ENCODE measurements at regions not wholly inside any gene's neighbourhood (a gene's known extent, or its start where the extent isn't known, plus 50 kb on each side); places are given as distances from the start of the nearest gene placed in this dataset.

- H3K4me1 ChIP-seq = no peaks in the 10 kb centered on the region
- WGBS = 45% methylated on average over 20 of the region's 20 CpGs
- peak overlapping the region; percentile 22 for H3K4me3 ChIP-seq
- DNase-seq (ENCODE audit: low spot score in 2 of 2) = no peak
- H3K27ac ChIP-seq = peak overlapping the region; percentile 51
- no peaks in the 10 kb centered on the region for H3K9me3 ChIP-seq
- TF ChIP-seq CTCF (IDR thresholded peaks at IDR 0.05) (no peak), POLR2A (IDR thresholded peaks at IDR 0.05) (no peak), POLR2AphosphoS5 (IDR thresholded peaks at IDR 0.05) (no peak), EP300 (IDR thresholded peaks at IDR 0.05) (no peak)
- H3K27me3 ChIP-seq = no peaks in the 10 kb centered on the region
- no peaks in the 10 kb centered on the region for H3K36me3 ChIP-seq
Observed at GRCh38 chr3:182364723-182365650, 428.3 kb upstream of the ATP11B start.

- DNase-seq (ENCODE audit: low spot score in 2 of 2) = no peak
- Histone ChIP-seq H3K27me3 (no peaks in the 10 kb centered on the region), H3K27ac (no peak overlapping the region), H3K9me3 (no peaks in the 10 kb centered on the region), H3K36me3 (no peaks in the 10 kb centered on the region), H3K4me3 (no peak overlapping the region), H3K4me1 (no peaks in the 10 kb centered on the region)
- 79% methylated on average over 2 of the region's 2 CpGs for WGBS
- no peak for TF ChIP-seq POLR2AphosphoS5 (IDR thresholded peaks at IDR 0.05)
- TF ChIP-seq CTCF (IDR thresholded peaks at IDR 0.05) = no peak
- TF ChIP-seq POLR2A (IDR thresholded peaks at IDR 0.05) = no peak
- TF ChIP-seq EP300 (IDR thresholded peaks at IDR 0.05) = no peak
Observed at GRCh38 chr3:182366746-182367145, 426.6 kb upstream of the ATP11B start.

- Histone ChIP-seq H3K27ac (no peak overlapping the region), H3K36me3 (no peaks in the 10 kb centered on the region), H3K9me3 (no peaks in the 10 kb centered on the region), H3K4me1 (no peaks in the 10 kb centered on the region), H3K27me3 (no peaks in the 10 kb centered on the region), H3K4me3 (no peak overlapping the region)
- WGBS = 92% methylated on average over 1 of the region's 1 CpG
- DNase-seq (ENCODE audit: low spot score in 2 of 2) = no peak
- TF ChIP-seq POLR2A (IDR thresholded peaks at IDR 0.05) (no peak), POLR2AphosphoS5 (IDR thresholded peaks at IDR 0.05) (no peak), EP300 (IDR thresholded peaks at IDR 0.05) (no peak), CTCF (IDR thresholded peaks at IDR 0.05) (no peak)
Observed at GRCh38 chr3:182369861-182370260, 423.4 kb upstream of the ATP11B start.

- DNase-seq (ENCODE audit: low spot score in 2 of 2) = no peak
- 69% methylated on average over 1 of the region's 1 CpG for WGBS
- no peaks in the 10 kb centered on the region for H3K9me3 ChIP-seq
- no peaks in the 10 kb centered on the region for H3K4me1 ChIP-seq
- no peak for TF ChIP-seq CTCF (IDR thresholded peaks at IDR 0.05)
- no peak for TF ChIP-seq EP300 (IDR thresholded peaks at IDR 0.05)
- TF ChIP-seq POLR2AphosphoS5 (IDR thresholded peaks at IDR 0.05) = no peak
- TF ChIP-seq POLR2A (IDR thresholded peaks at IDR 0.05) = no peak
- H3K27me3 ChIP-seq = no peaks in the 10 kb centered on the region
- no peak overlapping the region for H3K4me3 ChIP-seq
- no peak overlapping the region for H3K27ac ChIP-seq
- no peaks in the 10 kb centered on the region for H3K36me3 ChIP-seq
Observed at GRCh38 chr3:182370949-182371348, 422.4 kb upstream of the ATP11B start.

- Histone ChIP-seq H3K9me3 (no peaks in the 10 kb centered on the region), H3K4me3 (no peak overlapping the region), H3K27ac (no peak overlapping the region), H3K36me3 (no peaks in the 10 kb centered on the region), H3K4me1 (no peaks in the 10 kb centered on the region), H3K27me3 (no peaks in the 10 kb centered on the region)
- no peak for DNase-seq (ENCODE audit: low spot score in 2 of 2)
- TF ChIP-seq POLR2A (IDR thresholded peaks at IDR 0.05) (no peak), EP300 (IDR thresholded peaks at IDR 0.05) (no peak), CTCF (IDR thresholded peaks at IDR 0.05) (no peak), POLR2AphosphoS5 (IDR thresholded peaks at IDR 0.05) (no peak)
- 96% methylated on average over 1 of the region's 1 CpG for WGBS
Observed at GRCh38 chr3:182375916-182376315, 417.4 kb upstream of the ATP11B start.

All from suprapubic skin (tissue), 4 donors.